ENCODE measurements at regions not wholly inside any gene's neighbourhood (a gene's known extent, or its start where the extent isn't known, plus 50 kb on each side); places are given as distances from the start of the nearest gene placed in this dataset.
A peak's percentile ranks its signal among the peaks of the same experiment; 100 is the strongest.
"Not testable (repeated sequence)": the region's sequence is repeated elsewhere in the genome, so short reads cannot be mapped to it uniquely, and the experiment has no call there.

GRCh38 chr6:6436366-6436765, 115.9 kb upstream of the F13A1 start:
- intact Hi-C loops (cut with micrococcal nuclease) = no loop called here
- no peaks in the 10 kb centered on the region for H3K36me3 Mint-ChIP-seq (ENCODE audit: low read depth)
- no peak overlapping the region for H3K4me3 Mint-ChIP-seq
- H3K4me1 Mint-ChIP-seq (ENCODE audit: low read depth) = peaks cover 16% of the 10 kb centered on the region
- peaks cover 7% of the 10 kb centered on the region for H3K9me3 Mint-ChIP-seq
- no peak overlapping the region for H3K27ac Mint-ChIP-seq
- H3K27me3 Mint-ChIP-seq = no peaks in the 10 kb centered on the region

DNA sequence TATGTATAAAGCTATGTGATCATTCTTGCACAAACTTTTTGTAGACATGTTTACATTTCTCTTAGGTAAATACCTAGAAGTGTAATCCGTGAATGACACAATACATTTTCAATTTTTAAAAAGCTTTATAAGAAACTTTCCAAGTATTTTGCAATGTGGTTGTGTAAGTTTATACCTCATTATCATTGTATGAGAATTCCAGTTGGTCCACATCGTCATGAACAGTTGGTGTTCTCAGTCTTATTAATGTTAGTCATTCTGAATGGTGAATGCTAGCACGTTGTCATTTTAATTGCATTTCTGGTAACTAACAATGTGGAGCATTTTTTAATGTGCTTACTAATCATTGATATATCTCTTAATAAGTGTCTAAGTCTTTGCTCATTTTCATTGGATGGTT, 116.5 kb upstream of the F13A1 start:
- intact Hi-C loops (cut with micrococcal nuclease) = no loop called here

GRCh38 chr6:6438286-6438685, 117.8 kb upstream of the F13A1 start:
- intact Hi-C loops (cut with micrococcal nuclease) = no loop called here
- Mint-ChIP-seq H3K4me1 (ENCODE audit: low read depth) (peaks cover 16% of the 10 kb centered on the region), H3K36me3 (ENCODE audit: low read depth) (no peaks in the 10 kb centered on the region), H3K9me3 (peaks cover 17% of the 10 kb centered on the region), H3K27ac (no peak overlapping the region), H3K4me3 (no peak overlapping the region), H3K27me3 (no peaks in the 10 kb centered on the region)

More for the DNA sequence above, 116.5 kb upstream of the F13A1 start:
- Mint-ChIP-seq H3K4me3 (no peak overlapping the region), H3K36me3 (ENCODE audit: low read depth) (no peaks in the 10 kb centered on the region), H3K27me3 (no peaks in the 10 kb centered on the region), H3K9me3 (peaks cover 11% of the 10 kb centered on the region), H3K4me1 (ENCODE audit: low read depth) (peaks cover 16% of the 10 kb centered on the region), H3K27ac (no peak overlapping the region)

DNA sequence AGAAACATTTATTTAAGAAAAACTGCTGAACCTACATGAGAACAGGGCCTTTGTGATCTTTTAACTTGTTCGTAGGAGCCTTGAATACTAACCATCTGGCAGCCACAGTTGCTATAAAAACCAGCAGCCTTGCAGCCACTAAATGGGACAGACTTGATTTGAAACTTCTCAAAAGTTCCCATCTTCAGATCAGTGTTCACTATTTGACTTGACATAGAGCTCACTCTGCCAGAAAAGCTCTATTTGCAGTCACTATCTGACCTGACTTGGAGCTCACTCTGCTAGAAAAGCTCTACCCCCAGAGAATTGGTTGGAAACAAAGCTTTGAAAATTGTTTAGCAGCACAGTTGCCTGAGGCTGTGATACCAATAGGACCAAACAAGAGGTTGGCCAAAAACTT, 119.3 kb upstream of the F13A1 start:
- Mint-ChIP-seq H3K36me3 (ENCODE audit: low read depth) (no peaks in the 10 kb centered on the region), H3K4me1 (ENCODE audit: low read depth) (peaks cover 16% of the 10 kb centered on the region), H3K9me3 (peaks cover 17% of the 10 kb centered on the region), H3K27me3 (no peaks in the 10 kb centered on the region), H3K4me3 (no peak overlapping the region), H3K27ac (no peak overlapping the region)
- intact Hi-C loops (cut with micrococcal nuclease) = no loop called here

GRCh38 chr6:6452002-6452401, 131.5 kb upstream of the F13A1 start:
- Mint-ChIP-seq H3K4me1 (ENCODE audit: low read depth) (peaks cover 20% of the 10 kb centered on the region), H3K9me3 (no peaks in the 10 kb centered on the region), H3K4me3 (no peak overlapping the region), H3K27me3 (peaks cover 5% of the 10 kb centered on the region), H3K36me3 (ENCODE audit: low read depth) (no peaks in the 10 kb centered on the region), H3K27ac (no peak overlapping the region)
- intact Hi-C loops (cut with micrococcal nuclease) = no loop called here

- H3K27me3 Mint-ChIP-seq = peaks cover 5% of the 10 kb centered on the region
- peaks cover 15% of the 10 kb centered on the region for H3K4me1 Mint-ChIP-seq (ENCODE audit: low read depth)
- H3K9me3 Mint-ChIP-seq = no peaks in the 10 kb centered on the region
- H3K4me3 Mint-ChIP-seq = no peak overlapping the region
- intact Hi-C loops (cut with micrococcal nuclease) = no loop called here
- H3K27ac Mint-ChIP-seq = no peak overlapping the region
- H3K36me3 Mint-ChIP-seq (ENCODE audit: low read depth) = no peaks in the 10 kb centered on the region
Measured at GRCh38 chr6:6453186-6453585, 132.7 kb upstream of the F13A1 start.

GRCh38 chr6:6455272-6455671, 133.2 kb upstream of the LY86 start:
- H3K4me3 Mint-ChIP-seq = no peak overlapping the region
- H3K27me3 Mint-ChIP-seq = peaks cover 3% of the 10 kb centered on the region
- no peaks in the 10 kb centered on the region for H3K36me3 Mint-ChIP-seq (ENCODE audit: low read depth)
- no peak overlapping the region for H3K27ac Mint-ChIP-seq
- intact Hi-C loops (cut with micrococcal nuclease) = no loop called here
- H3K4me1 Mint-ChIP-seq (ENCODE audit: low read depth) = peaks cover 21% of the 10 kb centered on the region
- H3K9me3 Mint-ChIP-seq = no peaks in the 10 kb centered on the region

GRCh38 chr6:6458172-6458571, 130.3 kb upstream of the LY86 start:
- Mint-ChIP-seq H3K9me3 (no peaks in the 10 kb centered on the region), H3K36me3 (ENCODE audit: low read depth) (no peaks in the 10 kb centered on the region), H3K4me1 (ENCODE audit: low read depth) (peaks cover 39% of the 10 kb centered on the region), H3K27ac (no peak overlapping the region), H3K27me3 (peaks cover 2% of the 10 kb centered on the region), H3K4me3 (no peak overlapping the region)
- intact Hi-C loops (cut with micrococcal nuclease) = no loop called here

- H3K27ac Mint-ChIP-seq; H3K36me3 Mint-ChIP-seq (ENCODE audit: low read depth); H3K9me3 Mint-ChIP-seq; H3K4me3 Mint-ChIP-seq; intact Hi-C loops (cut with micrococcal nuclease); H3K27me3 Mint-ChIP-seq: not testable (repeated sequence)
- peaks cover 32% of the 10 kb centered on the region for H3K4me1 Mint-ChIP-seq (ENCODE audit: low read depth)
Measured at GRCh38 chr6:6459963-6460362, 128.6 kb upstream of the LY86 start.

DNA sequence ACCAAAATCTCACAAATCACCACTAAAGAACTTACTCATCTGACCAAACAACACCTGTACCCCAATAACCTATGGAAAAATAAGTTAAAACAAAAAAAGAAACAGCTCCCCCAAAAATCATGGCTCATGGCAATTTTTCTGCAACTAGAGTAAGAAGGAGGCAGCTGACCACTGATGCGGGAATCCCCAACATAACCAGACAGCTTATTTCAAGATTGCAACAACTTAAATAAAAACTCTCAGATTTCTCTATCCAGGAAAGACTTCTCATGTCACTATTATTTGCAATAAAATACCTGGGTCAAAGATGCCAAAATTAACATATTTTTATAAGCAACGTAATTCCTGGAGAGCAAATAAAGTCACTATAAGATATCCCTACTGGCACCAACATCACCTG, 128.1 kb upstream of the LY86 start:
- intact Hi-C loops (cut with micrococcal nuclease) = no loop called here
- no peak overlapping the region for H3K4me3 Mint-ChIP-seq
- H3K27ac Mint-ChIP-seq = no peak overlapping the region
- H3K4me1 Mint-ChIP-seq (ENCODE audit: low read depth) = peaks cover 32% of the 10 kb centered on the region
- H3K36me3 Mint-ChIP-seq (ENCODE audit: low read depth) = no peaks in the 10 kb centered on the region
- peaks cover 7% of the 10 kb centered on the region for H3K9me3 Mint-ChIP-seq
- H3K27me3 Mint-ChIP-seq = peaks cover 5% of the 10 kb centered on the region

GRCh38 chr6:6461138-6461537, 127.4 kb upstream of the LY86 start:
- H3K36me3 Mint-ChIP-seq (ENCODE audit: low read depth) = no peaks in the 10 kb centered on the region
- peak overlapping the region; percentile 60 for H3K27ac Mint-ChIP-seq
- peaks cover 7% of the 10 kb centered on the region for H3K9me3 Mint-ChIP-seq
- peaks cover 30% of the 10 kb centered on the region for H3K4me1 Mint-ChIP-seq (ENCODE audit: low read depth)
- intact Hi-C loops (cut with micrococcal nuclease) = no loop called here
- H3K4me3 Mint-ChIP-seq = no peak overlapping the region
- peaks cover 5% of the 10 kb centered on the region for H3K27me3 Mint-ChIP-seq

GRCh38 chr6:6466967-6467761, 121.4 kb upstream of the LY86 start:
- peak overlapping the region; percentile 58 for H3K27ac Mint-ChIP-seq
- H3K4me1 Mint-ChIP-seq (ENCODE audit: low read depth) = peaks cover 40% of the 10 kb centered on the region
- intact Hi-C loops (cut with micrococcal nuclease) = no loop called here

GRCh38 chr6:6469074-6469473, 119.4 kb upstream of the LY86 start:
- peaks cover 7% of the 10 kb centered on the region for H3K36me3 Mint-ChIP-seq (ENCODE audit: low read depth)
- intact Hi-C loops (cut with micrococcal nuclease) = no loop called here
- H3K4me3 Mint-ChIP-seq = no peak overlapping the region
- H3K27me3 Mint-ChIP-seq = peaks cover 3% of the 10 kb centered on the region
- H3K27ac Mint-ChIP-seq = peak overlapping the region; percentile 49
- H3K9me3 Mint-ChIP-seq = peaks cover 15% of the 10 kb centered on the region
- peaks cover 41% of the 10 kb centered on the region for H3K4me1 Mint-ChIP-seq (ENCODE audit: low read depth)

More at GRCh38 chr6:6466967-6467761, 121.4 kb upstream of the LY86 start:
- Mint-ChIP-seq H3K36me3 (ENCODE audit: low read depth) (peaks cover 7% of the 10 kb centered on the region), H3K4me3 (no peak overlapping the region), H3K9me3 (peaks cover 22% of the 10 kb centered on the region), H3K27me3 (peaks cover 5% of the 10 kb centered on the region)

GRCh38 chr6:6470123-6470522, 118.4 kb upstream of the LY86 start:
- peaks cover 41% of the 10 kb centered on the region for H3K4me1 Mint-ChIP-seq (ENCODE audit: low read depth)
- peaks cover 15% of the 10 kb centered on the region for H3K9me3 Mint-ChIP-seq
- intact Hi-C loops (cut with micrococcal nuclease) = no loop called here
- H3K27ac Mint-ChIP-seq = peak overlapping the region; percentile 69
- H3K36me3 Mint-ChIP-seq (ENCODE audit: low read depth) = peaks cover 7% of the 10 kb centered on the region
- no peak overlapping the region for H3K4me3 Mint-ChIP-seq
- peaks cover under 1% of the 10 kb centered on the region for H3K27me3 Mint-ChIP-seq

- H3K27me3 Mint-ChIP-seq = no peaks in the 10 kb centered on the region
- intact Hi-C loops (cut with micrococcal nuclease) = no loop called here
- H3K36me3 Mint-ChIP-seq (ENCODE audit: low read depth) = peaks cover 7% of the 10 kb centered on the region
- peaks cover 41% of the 10 kb centered on the region for H3K4me1 Mint-ChIP-seq (ENCODE audit: low read depth)
- no peak overlapping the region for H3K4me3 Mint-ChIP-seq
- peaks cover 15% of the 10 kb centered on the region for H3K9me3 Mint-ChIP-seq
- H3K27ac Mint-ChIP-seq = no peak overlapping the region
Measured at GRCh38 chr6:6471276-6471675, 117.2 kb upstream of the LY86 start.

All from dendritic cell treated with granulocyte-macrophage colony-stimulating factor and Interleukin-4, amounts not matched to agents 40 ng/mL and 50 ng/mL, for 4 days (primary cell).